Stimulated activated CD4-positive, alpha-beta T cell treated with anti-CD3 and anti-CD28 coated beads, Interleukin-12 subunit alpha, Interleukin-12 subunit beta, amount 100 ng/mL, for 24 hours (primary cell): ENCODE measurements at regions not wholly inside any gene's neighbourhood (a gene's known extent, or its start where the extent isn't known, plus 50 kb on each side); places are given as distances from the start of the nearest gene placed in this dataset.

ENCODE experiments used
- DNase-seq, 2 experiments: peaks; one replicate each; pipeline ENCODE4 v3.0.0-alpha.2; 2020; ENCODE audit warnings: low read depth in 2 of 2

DNA sequence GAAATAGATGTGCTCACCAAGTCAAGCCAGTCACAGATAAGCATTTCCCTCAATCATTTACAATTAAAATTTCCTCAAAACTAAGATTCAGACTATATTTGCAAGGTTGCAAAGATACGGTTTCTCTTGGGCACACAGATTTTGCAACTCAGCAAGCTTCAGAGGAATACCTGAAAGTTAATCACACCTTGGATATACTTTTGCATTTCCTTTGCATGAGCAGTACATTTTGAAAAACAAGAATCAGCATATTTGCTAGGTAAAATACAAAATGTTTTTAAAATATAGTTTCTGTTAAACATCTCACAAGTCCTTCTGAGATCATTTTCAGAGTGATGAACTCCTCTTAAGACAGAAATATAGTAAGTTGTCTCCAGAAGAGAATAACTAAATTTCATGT is 336.9 kb downstream of the DUSP6 start:
- no peak for DNase-seq

DNA sequence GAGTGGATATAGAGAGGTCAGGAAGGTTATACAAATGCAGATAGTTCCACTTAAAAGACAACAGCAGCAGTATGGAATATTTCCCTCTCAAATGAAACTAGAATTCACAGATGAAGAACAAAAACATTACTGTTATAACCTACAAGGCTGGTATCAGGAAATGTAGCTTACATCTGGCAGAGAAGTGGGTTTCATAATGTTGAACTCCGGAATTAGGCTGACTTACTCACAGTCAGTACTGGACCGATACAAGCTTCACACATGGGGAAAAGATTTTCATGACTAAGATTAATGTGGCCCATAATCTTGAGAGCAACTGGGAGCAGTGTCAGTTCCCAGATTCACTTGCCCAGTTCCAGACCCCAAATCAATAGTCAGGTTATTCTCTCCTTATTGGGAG is 353.9 kb downstream of the DUSP6 start:
- DNase-seq = no peak

DNA sequence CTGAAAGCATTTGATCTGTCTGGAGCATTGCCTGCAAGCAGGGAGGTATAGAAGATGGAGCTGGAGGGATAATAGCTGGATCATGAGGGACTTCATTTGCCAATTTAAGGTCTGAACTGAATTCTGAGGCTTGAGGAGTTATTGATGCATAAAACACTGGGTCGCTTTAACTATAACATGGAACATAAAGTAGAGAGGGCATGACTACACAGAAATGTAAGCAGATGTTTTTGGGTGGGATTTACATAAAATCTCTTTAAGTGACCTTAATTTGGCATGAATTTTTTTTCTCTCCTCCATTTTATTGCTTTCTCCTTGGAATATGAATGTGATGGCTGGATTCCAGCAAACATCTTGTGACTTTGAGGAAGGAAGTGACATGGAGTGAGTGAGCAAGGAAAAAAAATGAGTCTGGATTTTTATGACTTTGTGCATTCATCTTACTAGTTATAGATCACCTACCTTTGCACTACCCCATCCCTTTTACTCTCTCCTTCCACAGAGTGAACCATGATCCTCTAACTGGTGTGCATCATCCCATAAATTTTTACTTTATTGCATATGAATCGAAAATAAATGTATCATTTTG is 356.0 kb downstream of the DUSP6 start:
- DNase-seq = no peak

DNA sequence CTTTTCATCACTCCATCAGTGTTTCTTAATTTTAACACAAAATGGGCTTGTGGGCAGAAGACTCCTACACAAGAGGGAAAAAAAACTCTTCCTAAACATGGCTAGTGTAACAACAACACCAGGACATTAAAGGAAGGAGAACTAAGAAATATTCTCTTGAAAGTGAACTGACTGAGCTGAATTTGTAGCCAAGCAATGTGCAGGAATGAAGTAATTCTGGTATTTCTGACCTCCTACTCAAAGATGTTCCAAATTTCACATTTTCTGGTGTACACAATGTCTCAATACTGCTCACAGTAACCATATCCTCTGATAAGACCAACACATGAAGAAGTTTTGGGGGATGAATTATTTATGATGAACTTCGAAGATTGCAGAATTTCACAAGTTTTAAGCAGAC is 357.3 kb downstream of the DUSP6 start:
- no peak for DNase-seq

DNA sequence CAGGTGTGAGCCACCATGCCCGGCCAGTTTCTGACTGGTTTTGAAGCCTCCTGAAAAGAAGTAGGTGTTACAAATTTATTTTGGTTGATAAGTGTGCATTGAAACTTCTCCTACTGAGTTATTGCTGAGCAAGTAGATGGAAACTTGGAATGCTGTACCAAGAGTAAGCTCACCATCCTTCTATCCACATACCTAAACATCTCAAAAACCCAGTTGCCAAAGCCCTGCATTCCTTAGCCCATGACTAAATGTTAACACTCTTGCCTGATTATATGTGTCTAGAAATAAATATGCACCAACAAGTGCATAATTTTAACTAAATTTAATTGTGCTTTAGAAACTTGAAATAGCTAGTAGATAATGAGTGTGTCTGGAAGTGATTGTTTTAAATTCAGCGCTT is 357.8 kb downstream of the DUSP6 start:
- no peak for DNase-seq

DNA sequence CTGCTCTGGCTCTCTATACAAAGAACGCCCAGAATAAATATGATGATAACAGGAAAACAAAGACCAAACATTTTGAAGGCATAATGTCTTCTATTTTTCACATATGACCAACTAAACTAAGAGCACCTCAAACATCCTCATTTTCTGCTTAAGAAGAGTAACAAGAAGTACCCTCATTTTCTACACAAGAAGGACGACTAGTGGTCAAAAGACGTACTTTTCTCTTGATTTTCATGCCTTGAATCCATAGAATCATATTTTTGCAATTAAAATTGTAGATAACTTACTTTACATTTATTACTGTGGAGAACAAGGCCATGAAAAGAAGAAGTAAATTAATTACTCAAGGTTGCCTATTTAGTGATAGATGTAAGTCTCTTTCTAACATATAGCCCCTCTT is 358.6 kb downstream of the DUSP6 start:
- no peak for DNase-seq

DNA sequence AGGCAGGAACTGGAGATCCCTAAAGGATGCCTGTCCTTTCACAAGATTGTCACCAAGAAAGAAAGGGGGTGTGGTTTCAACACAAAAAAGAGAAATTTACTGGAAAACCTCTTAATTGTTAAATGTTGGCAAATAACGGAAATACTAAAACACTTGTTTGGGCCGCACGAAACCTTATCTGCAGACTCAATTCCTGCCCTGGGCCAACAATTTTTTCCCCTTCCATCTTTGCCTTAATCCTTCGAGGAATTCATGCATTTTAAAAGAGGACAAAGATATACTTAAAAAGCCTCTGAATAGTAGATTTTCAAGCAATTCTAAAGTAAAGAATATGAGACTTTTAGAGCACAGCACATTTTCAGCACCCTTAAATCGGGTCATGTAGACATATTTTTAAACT is 366.2 kb downstream of the DUSP6 start:
- DNase-seq = no peak

DNA sequence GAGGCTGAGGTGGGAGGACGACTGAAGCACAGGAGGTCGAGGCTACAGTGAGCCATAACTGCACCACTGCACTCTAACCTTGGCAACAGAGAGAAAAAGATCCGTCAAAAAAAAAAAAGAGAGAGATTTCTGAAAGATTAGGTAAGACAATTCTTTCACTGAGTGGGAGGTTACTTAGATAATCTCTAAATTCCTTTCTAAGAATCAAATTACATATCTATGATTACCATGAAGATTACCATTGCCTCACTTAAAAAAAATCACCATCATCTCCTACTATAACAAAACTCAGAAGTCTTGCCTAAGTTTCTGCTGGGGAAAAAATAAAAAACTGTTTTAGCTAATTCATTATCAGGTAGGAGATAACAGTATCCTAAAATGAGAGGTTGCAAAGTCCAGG is 366.7 kb downstream of the DUSP6 start:
- no peak for DNase-seq

DNA sequence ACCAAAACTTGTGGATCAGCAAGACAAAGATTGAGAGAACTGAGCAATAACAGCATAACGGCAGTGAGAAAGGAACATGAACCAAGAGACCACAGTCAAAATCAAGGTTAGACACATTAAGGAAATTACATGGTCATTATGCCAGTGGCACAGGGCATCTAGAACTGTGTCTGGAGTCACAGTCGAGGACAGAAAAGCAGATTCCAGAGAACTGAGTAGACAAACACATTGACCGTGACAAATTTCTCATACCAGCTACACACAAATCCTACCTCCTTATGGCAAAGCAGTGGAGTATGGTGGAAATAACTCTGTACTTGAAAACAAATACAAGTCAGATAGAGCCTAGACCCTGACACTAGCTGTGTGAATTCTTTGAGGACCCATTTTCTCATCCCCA is 367.3 kb downstream of the DUSP6 start:
- DNase-seq = no peak

DNA sequence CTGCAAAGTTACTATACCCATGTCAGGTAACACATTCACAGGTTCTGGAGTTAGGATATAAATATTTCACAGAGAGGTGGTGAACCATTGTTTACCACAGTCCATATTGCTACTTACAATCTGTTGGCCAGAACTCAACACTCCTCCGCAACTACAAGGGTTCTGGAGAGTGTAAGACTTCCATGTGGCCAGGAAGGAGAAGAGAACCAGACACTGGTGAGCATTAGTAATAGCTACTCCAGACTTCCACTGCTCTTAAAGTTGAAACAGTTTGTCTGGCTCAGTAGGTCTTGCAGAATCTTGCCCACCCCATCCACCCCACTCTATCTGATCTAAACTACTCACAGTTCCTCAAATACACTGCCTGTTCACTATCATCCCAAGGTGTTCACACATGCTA is 369.6 kb downstream of the DUSP6 start:
- no peak for DNase-seq

DNA sequence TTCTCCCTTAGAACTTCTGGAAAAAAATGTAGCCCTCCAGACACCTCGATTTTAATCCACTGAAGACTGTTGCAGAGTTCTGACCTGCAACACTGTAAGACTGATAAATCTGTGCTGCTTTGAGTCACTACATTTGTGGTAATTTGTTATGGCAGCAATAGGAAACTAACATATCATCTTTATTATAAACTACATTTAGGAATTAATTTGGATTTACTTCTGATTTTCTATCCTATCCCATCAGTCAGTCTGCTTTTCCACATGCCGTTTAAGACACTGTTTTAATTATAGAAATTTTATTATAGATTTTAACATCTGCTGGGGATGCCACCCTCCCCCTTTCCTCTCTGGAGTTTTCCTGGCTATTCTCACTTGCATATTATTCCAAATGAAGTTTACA is 375.2 kb downstream of the DUSP6 start:
- DNase-seq = no peak

DNA sequence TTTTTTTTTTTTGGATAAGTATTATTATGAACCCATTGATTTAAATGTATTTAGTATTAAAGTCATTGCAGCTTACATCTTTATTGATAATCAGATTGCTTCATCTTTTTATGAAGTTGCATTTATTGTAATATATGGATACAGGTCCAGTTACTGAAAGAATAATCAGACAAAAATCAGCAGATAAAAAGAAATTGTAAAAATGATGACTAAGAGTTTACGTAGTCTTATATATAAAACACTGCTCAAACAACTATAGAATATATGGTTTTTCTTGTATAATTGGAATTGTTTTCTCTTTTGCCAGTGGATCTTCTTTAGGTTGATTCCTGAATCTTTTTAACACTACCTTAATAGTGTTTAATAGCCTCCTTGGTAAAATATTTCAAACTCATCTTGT is 378.3 kb downstream of the DUSP6 start:
- DNase-seq = no peak

DNA sequence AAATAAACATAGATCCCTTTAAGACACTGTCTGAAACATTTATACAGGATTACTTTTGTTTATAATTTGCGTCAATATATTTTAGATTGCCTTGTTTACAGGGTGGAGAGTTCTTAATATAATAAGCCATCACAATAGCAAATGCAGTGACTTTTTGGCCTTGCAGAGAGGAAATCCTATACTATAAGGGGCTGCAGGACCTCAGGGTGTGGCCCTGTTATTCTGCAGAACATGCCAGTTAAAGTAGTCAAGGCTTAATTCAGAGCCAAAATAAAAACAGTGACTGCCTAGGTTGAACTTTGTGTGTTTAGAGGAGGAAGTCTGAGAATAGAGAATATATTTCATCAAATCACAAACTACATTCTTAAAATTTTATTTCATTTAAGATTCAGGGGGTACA is 381.6 kb downstream of the DUSP6 start:
- DNase-seq = no peak

DNA sequence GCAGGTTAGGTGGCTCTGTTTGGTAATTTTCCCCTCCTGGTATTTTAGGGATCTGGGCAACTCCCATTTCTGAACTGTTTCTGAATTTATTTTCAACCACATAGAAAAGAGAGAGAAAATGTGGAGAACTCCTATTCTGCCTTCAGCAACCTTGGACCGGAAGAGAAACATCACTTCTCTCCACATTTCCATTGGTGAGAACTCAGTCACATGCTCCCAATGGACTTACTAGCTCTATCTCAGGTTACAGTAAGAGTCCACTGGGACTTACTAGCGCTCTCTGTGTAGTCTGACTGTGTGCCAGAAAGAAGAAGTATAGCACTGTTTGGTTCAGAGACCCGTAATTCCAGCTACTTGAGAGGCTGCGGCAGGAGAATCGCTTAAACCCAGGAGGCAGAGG is 383.2 kb downstream of the DUSP6 start:
- no peak for DNase-seq

DNA sequence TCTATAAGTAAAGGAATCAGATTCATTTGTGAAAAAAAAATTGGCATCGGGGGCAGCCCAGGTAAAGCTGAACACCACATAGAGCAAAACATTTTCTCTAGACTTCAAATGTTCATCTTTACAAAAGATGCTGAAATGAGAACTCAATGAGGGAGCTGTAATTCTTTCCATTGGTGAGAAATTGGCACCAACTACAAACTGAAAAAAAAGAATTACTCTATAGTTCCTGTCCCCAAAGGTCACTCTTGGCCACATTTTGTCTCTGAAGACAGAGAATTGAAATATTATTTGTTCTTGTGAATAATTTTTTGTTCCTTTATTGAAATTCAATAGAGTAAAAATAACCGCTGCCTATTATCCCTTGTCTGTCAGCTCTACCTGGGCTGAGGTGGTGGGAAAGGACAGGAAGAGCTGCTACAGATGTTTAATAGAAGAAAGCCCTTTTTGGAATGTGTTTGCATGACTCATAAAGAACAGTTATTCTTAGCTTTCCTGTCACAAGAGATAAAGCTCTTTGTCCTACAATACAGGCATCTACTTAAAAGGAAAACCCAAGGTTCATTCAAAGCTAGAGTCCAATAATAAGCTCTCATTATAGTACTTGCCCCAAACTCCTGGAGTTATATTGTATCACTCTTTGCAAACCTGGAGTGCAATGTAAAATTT is 380.1 kb upstream of the KITLG start:
- no peak for DNase-seq

DNA sequence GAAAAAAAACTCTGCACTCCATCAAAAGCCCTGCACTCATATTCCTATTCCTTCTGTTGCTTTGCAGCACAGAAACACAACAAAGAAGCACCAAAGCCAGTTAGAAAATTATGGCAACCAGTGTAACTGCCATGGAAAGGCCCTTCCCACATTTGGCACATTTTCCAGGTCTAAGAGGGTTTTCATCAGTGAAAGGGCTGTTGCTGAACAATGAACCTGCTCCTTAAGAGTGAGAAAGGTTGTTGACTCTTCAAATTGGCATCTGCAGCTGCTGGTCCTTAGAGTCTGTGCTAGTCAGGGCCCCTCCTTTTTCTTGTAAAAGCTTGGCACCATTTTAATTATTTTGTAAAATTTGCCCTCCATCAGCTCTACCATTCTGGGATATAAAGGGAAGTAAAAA is 378.7 kb upstream of the KITLG start:
- no peak for DNase-seq

DNA sequence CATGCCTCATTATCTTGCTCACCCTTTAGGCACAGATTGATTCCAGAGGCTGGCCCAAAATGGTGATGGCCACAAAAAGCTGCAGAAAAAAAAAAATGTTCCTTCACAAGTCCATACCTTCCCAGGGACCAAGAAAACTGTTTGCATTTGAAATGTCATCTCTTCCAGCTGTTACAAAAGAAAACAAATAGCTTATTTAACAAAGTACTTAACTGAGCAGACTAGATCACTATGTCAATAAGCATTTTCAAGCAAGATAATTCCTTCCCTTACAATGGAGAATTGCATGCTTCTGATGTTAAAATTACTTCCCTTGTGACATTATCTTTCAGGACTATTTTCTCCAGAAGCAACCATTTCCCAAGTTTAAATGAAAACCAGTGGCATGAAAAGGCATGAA is 377.9 kb upstream of the KITLG start:
- DNase-seq = no peak

DNA sequence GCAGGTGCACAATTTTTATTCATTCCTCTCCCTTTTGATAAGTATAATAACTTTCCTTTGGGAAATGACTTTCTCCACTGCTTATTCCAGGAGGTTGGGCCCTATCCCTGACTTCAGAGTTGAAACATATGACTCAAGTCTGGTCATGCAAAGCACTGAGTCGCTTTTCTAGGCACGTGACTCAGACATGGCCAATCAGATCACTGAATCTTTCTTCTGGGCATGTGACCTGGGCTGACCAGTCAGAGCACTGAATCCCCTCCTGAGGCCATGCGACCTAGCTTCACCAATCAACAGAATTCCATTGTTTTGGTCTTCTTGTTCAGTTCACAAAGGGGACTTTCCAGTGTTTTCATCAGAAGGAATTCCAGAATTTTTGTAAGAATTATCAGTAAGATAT is 377.1 kb upstream of the KITLG start:
- DNase-seq = no peak

DNA sequence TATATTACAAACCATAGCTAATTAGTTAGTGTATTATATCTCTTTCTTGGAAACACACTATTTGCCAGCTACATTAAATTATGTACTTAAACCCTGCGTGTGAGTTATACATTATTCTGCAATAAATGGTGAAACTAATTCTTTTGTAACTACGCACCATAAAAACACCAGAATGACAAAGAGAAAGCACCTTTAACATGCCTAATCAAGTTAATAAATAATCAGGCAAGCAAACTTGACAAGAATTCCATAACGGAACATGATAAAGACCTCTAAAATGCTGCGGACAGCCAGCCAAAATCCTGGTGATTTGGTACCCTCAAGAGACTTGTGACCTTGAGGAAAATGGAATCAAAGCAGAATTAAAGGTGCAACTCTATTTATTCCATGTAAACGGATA is 375.3 kb upstream of the KITLG start:
- DNase-seq = no peak

DNA sequence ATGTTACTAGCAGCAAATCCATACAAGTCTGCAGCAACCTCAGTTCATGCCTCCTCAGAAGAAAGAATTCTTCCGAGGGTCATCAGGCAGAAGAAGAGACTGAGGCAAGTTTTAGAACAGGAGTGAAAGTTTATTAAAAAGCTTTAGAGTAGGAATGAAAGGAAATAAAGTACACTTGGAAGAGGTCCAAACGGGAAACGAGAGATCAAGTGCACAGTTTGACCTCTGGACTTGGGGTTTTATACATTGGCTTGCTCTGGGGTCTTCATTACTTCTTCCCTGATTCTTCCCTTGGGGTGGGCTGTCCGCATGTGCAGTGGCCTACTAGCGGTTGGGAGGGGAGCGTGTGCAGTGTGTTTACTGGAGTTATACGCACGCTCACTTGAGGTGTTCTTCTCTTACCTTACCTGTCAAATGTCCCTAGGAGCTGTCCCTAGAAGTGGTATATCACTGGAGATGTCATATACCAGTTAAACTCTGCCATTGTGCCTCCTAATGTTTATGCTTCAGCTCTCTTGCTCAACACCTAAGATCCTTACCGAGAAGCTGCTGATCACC is 372.8 kb upstream of the KITLG start:
- no peak for DNase-seq

DNA sequence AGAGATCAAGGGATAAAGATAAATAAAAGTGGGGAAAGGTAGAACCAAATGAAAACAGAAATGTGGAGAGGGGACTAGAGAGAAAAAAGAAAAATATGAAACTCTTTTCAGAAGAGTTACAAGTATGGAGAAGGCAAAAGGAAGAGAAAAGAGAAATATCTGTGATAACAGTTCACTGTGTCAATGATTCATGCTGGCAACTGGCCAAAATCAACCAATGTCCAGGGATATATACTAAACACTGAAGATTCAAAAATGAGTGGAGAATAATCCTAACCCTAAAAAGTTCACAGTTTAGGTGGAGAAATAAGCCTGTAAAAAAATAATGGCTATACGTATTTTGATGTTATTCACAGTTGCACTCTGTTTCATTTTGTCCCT is 372.3 kb upstream of the KITLG start:
- DNase-seq = no peak

DNA sequence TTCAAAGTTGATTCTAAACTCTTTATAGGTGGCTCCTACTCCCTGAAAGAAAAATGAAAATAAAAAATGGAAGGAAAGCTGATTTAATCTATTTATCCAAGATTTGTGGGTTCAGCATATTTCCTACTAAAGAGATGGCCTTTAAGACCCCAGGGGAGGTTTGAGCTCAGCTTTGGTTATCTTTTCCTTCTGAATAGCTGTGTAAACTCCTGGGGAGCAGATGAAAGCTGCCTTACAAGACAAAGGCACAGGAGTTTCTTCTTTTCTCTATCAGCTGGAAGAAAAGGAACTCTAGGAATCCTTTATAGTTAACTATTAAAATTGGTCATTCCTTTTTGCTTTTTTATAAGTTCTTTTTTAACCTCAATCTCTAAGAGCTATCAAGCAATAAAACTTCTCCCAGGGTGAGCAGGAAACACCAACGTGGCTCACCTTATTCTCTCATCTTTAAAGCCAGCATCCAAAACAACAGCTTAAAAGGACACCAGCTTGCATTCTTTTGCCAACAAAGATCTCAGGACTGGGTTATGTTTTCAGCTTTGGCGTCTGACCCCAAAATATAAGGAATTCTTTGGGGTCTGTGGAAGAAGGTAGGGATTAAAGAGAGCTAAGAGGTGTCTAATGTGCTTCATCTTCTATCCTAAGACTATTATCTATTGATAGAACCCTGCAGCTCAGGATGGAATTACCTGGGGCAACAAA is 371.7 kb upstream of the KITLG start:
- DNase-seq = no peak

DNA sequence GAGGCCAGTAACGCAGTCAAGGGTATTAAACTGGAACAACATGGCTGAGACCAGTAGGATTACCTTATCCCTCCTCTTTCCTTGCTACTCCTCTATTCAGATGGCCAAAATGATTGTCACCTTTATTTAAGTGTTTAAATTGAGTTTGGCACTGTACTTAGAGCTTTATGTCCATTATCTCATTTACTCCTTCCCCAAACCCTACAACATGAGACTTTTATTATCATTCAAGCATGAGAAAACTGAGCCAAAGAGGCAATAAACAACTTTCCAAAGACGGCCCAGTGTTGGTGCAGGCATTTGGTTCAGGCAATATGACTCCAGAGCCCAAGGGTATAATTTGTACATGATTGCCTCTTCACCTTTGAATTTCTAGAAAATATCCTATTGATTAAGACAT is 370.9 kb upstream of the KITLG start:
- no peak for DNase-seq
